Breast epithelium (tissue), 4 donors: ENCODE measurements at regions not wholly inside any gene's neighbourhood (a gene's known extent, or its start where the extent isn't known, plus 50 kb on each side); places are given as distances from the start of the nearest gene placed in this dataset.
A peak's percentile ranks its signal among the peaks of the same experiment; 100 is the strongest.

ENCODE experiments used
- DNase-seq, 2 donors: peaks; one replicate each; pipeline ENCODE4 v3.0.0-alpha.2; 2019; ENCODE audit warnings: low spot score in 2 of 2
- H3K27ac ChIP-seq, 2 donors: fragments of 200-600 bp; sonication (generic) in 1 of 2; one replicate each; pipeline ENCODE4 v1.5.1; 2016 to 2019; ENCODE audit warnings: mild to moderate bottlenecking in 1 of 2
- H3K27me3 ChIP-seq, 2 donors: fragments of 200-600 bp; sonication (generic) in 1 of 2; one replicate each; pipeline versions ENCODE4 v1.5.1 to v1.6.0; 2017 to 2019; ENCODE audit warnings: control low read depth in 1 of 2, mild to moderate bottlenecking in 1 of 2
- H3K36me3 ChIP-seq: fragments of 200-600 bp; one replicate; pipeline ENCODE4 v1.5.1; 2019
- H3K4me1 ChIP-seq, 2 donors: fragments of 200-600 bp; sonication (generic); one replicate each; pipeline ENCODE4 v1.5.1; 2016 to 2019; ENCODE audit warnings: control low read depth in 1 of 2
- H3K4me3 ChIP-seq, 3 donors: fragments of 200-600 bp; sonication (generic); 1 replicate in 2 of 3; 2 replicates in 1 of 3; pipeline ENCODE4 v1.5.1; 2016 to 2019; ENCODE audit warnings: mild to moderate bottlenecking in 3 of 3, moderate library complexity in 2 of 3
- H3K9me3 ChIP-seq, 2 donors: fragments of 200-600 bp; sonication (generic) in 1 of 2; one replicate each; pipeline ENCODE4 v1.5.1; 2016 to 2019; ENCODE audit warnings: control low read depth in 1 of 2
- POLR2A ChIP-seq: fragments of 450-650 bp; IDR thresholded peaks from one replicate; pipeline ENCODE4 v1.6.1; 2016; ENCODE audit warnings: antibody characterized with exemption, mild to moderate bottlenecking, moderate library complexity
- POLR2AphosphoS5 ChIP-seq, 3 donors: sonication (generic); formaldehyde crosslinking; IDR thresholded peaks; one replicate each; pipeline ENCODE4 v1.6.1; 2017; ENCODE audit warnings: antibody characterized with exemption in 3 of 3
- intact Hi-C: fragments of 100-400 bp; cut with DNase I; formaldehyde crosslinking; loops from one replicate; pipeline ENCODE4 v1.15.1; 2023; ENCODE audit warnings: low total_unique reads
- TF ChIP-seq, protein P1 (sequence below), 3 donors: fragments of 450-650 bp; IDR thresholded peaks; one replicate each; pipeline ENCODE4 v1.5.1; 2016 to 2017; ENCODE audit warnings: antibody characterized with exemption in 3 of 3, mild to moderate bottlenecking in 3 of 3, moderate library complexity in 3 of 3

DNA sequence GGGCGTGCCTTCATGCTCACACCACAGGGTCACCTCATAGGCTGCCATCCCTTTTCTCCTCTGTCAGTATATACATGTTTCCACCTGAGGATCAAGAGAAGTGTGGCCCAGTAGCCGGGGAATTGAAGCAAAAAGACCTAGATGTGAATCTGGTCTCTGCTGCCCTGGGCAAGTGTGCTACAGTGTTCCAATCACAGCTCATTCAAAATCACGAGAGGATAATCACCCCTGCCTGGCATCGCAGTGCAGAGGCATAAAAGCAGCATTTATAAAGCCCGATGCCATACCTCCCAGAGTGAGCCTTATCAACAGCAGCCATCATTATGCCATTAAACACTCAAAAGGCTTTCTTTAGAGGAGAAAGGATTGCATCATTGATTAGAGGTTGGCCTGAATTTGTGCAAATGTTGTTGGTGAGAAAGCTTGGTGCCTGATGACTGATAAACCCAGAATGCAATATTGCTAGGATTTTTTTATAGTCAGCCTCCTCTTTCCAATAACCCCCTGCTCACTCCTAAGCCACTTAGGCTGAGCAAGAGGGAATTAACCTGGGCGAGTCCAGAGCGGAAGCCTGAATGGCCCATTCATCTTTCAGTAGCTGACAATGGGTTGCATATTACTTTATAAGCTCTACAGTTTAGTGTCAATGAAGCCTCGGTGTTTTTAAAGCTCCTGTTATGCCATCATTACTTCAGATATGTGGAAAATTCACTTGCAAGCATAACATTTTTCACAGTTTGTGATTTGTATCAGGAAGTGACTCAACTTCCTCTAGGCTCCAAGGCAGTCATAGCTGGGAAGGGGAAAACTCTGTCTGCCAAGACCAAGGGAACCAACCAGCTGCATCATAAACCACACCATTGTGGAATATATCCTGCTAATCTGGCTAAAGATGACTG is 92.5 kb upstream of the NXT1 start:
- H3K4me3 ChIP-seq = no peak overlapping the region
- H3K27me3 ChIP-seq = peaks cover 0 to 19% of the 10 kb centered on the region in 2 donors
- no peaks in the 10 kb centered on the region for H3K4me1 ChIP-seq
- intact Hi-C loops = no loop called here
- H3K9me3 ChIP-seq = no peaks in the 10 kb centered on the region
- TF ChIP-seq, protein P1, sequence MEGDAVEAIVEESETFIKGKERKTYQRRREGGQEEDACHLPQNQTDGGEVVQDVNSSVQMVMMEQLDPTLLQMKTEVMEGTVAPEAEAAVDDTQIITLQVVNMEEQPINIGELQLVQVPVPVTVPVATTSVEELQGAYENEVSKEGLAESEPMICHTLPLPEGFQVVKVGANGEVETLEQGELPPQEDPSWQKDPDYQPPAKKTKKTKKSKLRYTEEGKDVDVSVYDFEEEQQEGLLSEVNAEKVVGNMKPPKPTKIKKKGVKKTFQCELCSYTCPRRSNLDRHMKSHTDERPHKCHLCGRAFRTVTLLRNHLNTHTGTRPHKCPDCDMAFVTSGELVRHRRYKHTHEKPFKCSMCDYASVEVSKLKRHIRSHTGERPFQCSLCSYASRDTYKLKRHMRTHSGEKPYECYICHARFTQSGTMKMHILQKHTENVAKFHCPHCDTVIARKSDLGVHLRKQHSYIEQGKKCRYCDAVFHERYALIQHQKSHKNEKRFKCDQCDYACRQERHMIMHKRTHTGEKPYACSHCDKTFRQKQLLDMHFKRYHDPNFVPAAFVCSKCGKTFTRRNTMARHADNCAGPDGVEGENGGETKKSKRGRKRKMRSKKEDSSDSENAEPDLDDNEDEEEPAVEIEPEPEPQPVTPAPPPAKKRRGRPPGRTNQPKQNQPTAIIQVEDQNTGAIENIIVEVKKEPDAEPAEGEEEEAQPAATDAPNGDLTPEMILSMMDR (IDR thresholded peaks at IDR 0.05) = no peak
- peak in 1 of 3 donors; percentile 43 for TF ChIP-seq POLR2AphosphoS5 (IDR thresholded peaks at IDR 0.05)
- peak overlapping the region; percentile 10 to 74 for H3K27ac ChIP-seq
- no peaks in the 10 kb centered on the region for H3K36me3 ChIP-seq
- DNase-seq = no peak

DNA sequence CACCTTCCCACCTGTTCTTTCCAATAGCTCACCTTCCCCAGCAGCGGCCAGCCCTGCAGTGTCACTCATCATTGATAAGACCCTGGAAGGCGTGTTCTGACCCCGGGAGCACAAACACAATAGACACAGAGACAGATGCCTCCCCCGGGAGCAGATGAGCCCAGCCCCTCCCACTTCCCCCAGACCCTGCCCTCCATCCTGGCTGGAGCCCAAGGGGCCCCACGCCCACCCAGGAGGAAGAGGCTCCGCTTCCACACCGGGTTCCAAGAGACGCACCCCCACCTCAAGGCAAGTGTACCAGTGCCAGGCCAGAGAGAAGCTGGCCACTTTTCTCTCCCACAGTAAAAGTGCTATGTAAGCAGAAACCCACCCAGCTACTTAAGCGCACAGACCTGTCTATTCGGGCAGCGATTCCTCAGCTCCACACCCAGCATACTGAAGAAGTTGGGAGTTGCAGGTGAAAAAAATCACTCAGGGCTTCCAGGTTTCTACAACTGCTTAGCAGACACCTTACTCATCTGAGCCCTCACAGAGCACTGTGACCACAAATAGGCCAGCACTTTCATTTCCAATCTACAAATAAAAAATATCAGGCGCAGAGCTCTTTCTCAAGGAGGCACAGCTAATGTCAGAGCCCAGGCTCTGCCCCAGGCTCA is 93.4 kb upstream of the NXT1 start:
- DNase-seq = no peak
- Histone ChIP-seq H3K4me1 (no peaks in the 10 kb centered on the region), H3K27me3 (peaks cover 0 to 23% of the 10 kb centered on the region in 2 donors), H3K27ac (peak overlapping the region in 1 of 2 donors; percentile 74), H3K4me3 (no peak overlapping the region), H3K36me3 (no peaks in the 10 kb centered on the region), H3K9me3 (no peaks in the 10 kb centered on the region)
- intact Hi-C loops = no loop called here
- no peak for TF ChIP-seq POLR2A
- TF ChIP-seq, protein P1 (IDR thresholded peaks at IDR 0.05) = no peak
- no peak for TF ChIP-seq POLR2AphosphoS5 (IDR thresholded peaks at IDR 0.05)

DNA sequence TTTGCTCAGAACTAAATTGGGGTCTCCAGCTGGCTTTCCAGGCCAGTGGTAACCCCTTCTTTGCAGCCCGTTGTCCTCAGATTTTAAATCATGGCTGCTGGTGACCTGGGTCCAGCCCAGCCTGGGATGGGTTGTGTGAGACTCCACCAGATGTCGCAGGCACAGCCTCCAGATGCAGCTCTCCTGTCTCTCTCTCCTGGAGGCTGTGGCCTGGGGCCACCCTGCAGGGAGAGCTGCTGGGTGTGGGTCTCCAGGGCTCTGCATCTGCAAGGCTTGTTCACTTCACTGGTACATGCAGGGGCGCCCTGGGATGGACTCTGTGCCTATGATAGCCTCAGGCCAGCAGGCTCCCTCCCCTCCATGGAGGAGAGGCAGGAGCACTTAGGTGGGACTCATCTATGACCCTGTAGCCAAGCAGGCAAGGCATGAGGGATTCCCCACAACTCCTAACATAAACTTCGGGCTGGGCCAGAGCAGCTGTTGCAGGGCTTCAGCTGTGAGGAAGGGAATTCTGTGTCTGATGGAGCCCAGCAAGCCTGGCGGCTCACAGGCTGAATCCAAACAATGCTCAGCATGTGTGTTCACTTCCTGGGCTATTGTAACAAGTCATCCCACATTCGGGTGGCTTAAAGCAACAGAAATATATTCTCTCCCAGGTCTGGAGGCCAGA is 94.7 kb upstream of the NXT1 start:
- Histone ChIP-seq H3K9me3 (no peaks in the 10 kb centered on the region), H3K4me1 (no peaks in the 10 kb centered on the region), H3K36me3 (no peaks in the 10 kb centered on the region), H3K27ac (no peak overlapping the region), H3K4me3 (no peak overlapping the region), H3K27me3 (peaks cover 0 to 23% of the 10 kb centered on the region in 2 donors)
- intact Hi-C loops = no loop called here
- TF ChIP-seq POLR2A (no peak), POLR2AphosphoS5 (IDR thresholded peaks at IDR 0.05) (no peak)
- TF ChIP-seq, protein P1 (IDR thresholded peaks at IDR 0.05) = no peak
- no peak for DNase-seq

DNA sequence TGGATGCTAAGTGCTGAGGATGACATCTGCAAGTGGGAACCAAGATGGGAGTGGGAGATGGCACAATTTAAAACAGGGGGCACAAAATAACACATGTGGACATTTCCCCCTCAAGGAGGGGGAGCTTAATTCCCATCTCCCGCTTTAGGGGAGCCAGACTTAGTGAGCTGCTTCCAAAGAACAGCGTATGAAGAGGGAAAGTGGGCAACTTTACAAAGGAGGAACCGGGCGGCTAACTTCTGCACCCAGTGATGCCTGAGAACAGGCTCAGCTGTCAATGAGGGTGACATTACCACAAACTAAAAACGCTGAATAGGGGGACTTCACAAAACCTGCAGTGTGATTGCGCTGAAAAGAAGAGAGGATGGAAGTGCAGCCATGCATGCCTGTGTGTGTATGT is 95.5 kb upstream of the NXT1 start:
- Histone ChIP-seq H3K27ac (no peak overlapping the region), H3K36me3 (no peaks in the 10 kb centered on the region), H3K27me3 (peaks cover 0 to 26% of the 10 kb centered on the region in 2 donors), H3K4me3 (no peak overlapping the region), H3K9me3 (no peaks in the 10 kb centered on the region), H3K4me1 (no peaks in the 10 kb centered on the region)
- intact Hi-C loops = no loop called here
- DNase-seq = no peak
- TF ChIP-seq, protein P1 (IDR thresholded peaks at IDR 0.05) = no peak
- TF ChIP-seq POLR2A = no peak
- no peak for TF ChIP-seq POLR2AphosphoS5 (IDR thresholded peaks at IDR 0.05)

DNA sequence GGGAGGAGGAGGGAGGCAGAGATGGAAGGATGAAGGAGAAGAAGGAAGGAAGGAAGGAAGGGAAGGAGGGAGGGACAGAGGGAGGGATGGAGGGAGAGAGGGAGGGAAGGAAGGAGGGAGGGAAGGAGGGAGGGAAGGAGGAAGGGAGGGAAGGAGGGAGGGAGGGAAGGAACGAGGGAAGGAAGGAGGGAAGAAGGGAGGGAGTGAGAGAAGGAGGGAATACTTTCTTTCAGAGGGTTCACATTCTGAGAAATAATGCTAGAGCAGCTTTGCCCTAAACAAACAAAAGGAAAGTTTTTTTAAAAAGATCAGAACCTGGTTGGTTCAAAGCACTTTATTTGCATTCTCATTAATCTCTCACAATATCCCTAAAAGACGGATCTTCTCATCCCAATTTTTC is 96.1 kb upstream of the NXT1 start:
- intact Hi-C loops = no loop called here
- no peaks in the 10 kb centered on the region for H3K4me1 ChIP-seq
- no peaks in the 10 kb centered on the region for H3K9me3 ChIP-seq
- no peak overlapping the region for H3K4me3 ChIP-seq
- H3K36me3 ChIP-seq = no peaks in the 10 kb centered on the region
- H3K27ac ChIP-seq = no peak overlapping the region
- H3K27me3 ChIP-seq = peaks cover 0 to 26% of the 10 kb centered on the region in 2 donors
- TF ChIP-seq POLR2AphosphoS5 (IDR thresholded peaks at IDR 0.05) (no peak), POLR2A (no peak)
- TF ChIP-seq, protein P1 (IDR thresholded peaks at IDR 0.05) = no peak
- no peak for DNase-seq
